ENCODE measurements at regions not wholly inside any gene's neighbourhood (a gene's known extent, or its start where the extent isn't known, plus 50 kb on each side); places are given as distances from the start of the nearest gene placed in this dataset.
"Not testable (repeated sequence)": the region's sequence is repeated elsewhere in the genome, so short reads cannot be mapped to it uniquely, and the experiment has no call there.

- Mint-ChIP-seq H3K4me1 (ENCODE audit: low read depth) (no peaks in the 10 kb centered on the region), H3K9me3 (no peaks in the 10 kb centered on the region), H3K27ac (no peak overlapping the region), H3K36me3 (ENCODE audit: low read depth) (no peaks in the 10 kb centered on the region), H3K27me3 (peaks cover 6% of the 10 kb centered on the region), H3K4me3 (no peak overlapping the region)
- ChIA-PET CTCF (no interaction called here), POLR2A (no interaction called here)
- no peaks in the 10 kb centered on the region for H3K27me3 ChIP-seq (ENCODE audit: control insufficient read depth in 1 of 2, insufficient read depth in 2 of 2, low read length in 2 of 2)
- no peaks in the 10 kb centered on the region for H3K4me1 ChIP-seq (ENCODE audit: insufficient read depth, low read length)
- H3K36me3 ChIP-seq (ENCODE audit: insufficient read depth, low read length), result no peaks in the 10 kb centered on the region
- ATAC-seq (ENCODE audit: poor library complexity) (no peak), DNase-seq (no peak)
- H3K9me3 ChIP-seq (ENCODE audit: control insufficient read depth in 1 of 2, insufficient read depth in 1 of 2, low read length in 2 of 2), result no peaks in the 10 kb centered on the region
- intact Hi-C loops (cut with DNase I, micrococcal nuclease), result no loop called here
- no peak overlapping the region for H3K27ac ChIP-seq (ENCODE audit: low read depth in 1 of 2, low read length in 2 of 2)
- H3K4me3 ChIP-seq (ENCODE audit: low read length), result no peak overlapping the region
- TF ChIP-seq CTCF (IDR thresholded peaks at IDR 0.05), result no peak
Measured at GRCh38 chr6:160812097-160812496, 110.1 kb downstream of the PLG start.

GRCh38 chr6:160818934-160819333 is 116.9 kb downstream of the PLG start:
- Mint-ChIP-seq H3K27ac (no peak overlapping the region), H3K36me3 (ENCODE audit: low read depth) (no peaks in the 10 kb centered on the region), H3K27me3 (no peaks in the 10 kb centered on the region), H3K4me3 (no peak overlapping the region), H3K4me1 (ENCODE audit: low read depth) (no peaks in the 10 kb centered on the region), H3K9me3 (peaks cover 11% of the 10 kb centered on the region)
- H3K4me1 ChIP-seq (ENCODE audit: insufficient read depth, low read length), result no peaks in the 10 kb centered on the region
- intact Hi-C loops (cut with DNase I, micrococcal nuclease), result no loop called here
- H3K4me3 ChIP-seq (ENCODE audit: low read length), result no peak overlapping the region
- H3K27ac ChIP-seq (ENCODE audit: low read depth in 1 of 2, low read length in 2 of 2), result no peak overlapping the region
- peaks cover 0 to 4% of the 10 kb centered on the region in 2 experiments for H3K9me3 ChIP-seq (ENCODE audit: control insufficient read depth in 1 of 2, insufficient read depth in 1 of 2, low read length in 2 of 2)
- DNase-seq, result no peak
- ChIA-PET CTCF (no interaction called here), POLR2A (no interaction called here)
- H3K36me3 ChIP-seq (ENCODE audit: insufficient read depth, low read length), result no peaks in the 10 kb centered on the region
- no peak for ATAC-seq (ENCODE audit: poor library complexity)
- TF ChIP-seq CTCF (IDR thresholded peaks at IDR 0.05), result no peak
- no peaks in the 10 kb centered on the region for H3K27me3 ChIP-seq (ENCODE audit: control insufficient read depth in 1 of 2, insufficient read depth in 2 of 2, low read length in 2 of 2)

GRCh38 chr6:160820661-160821060 is 118.6 kb downstream of the PLG start:
- H3K27ac Mint-ChIP-seq; POLR2A ChIA-PET; H3K36me3 ChIP-seq (ENCODE audit: insufficient read depth, low read length); H3K27me3 ChIP-seq (ENCODE audit: control insufficient read depth in 1 of 2, insufficient read depth in 2 of 2, low read length in 2 of 2); CTCF ChIA-PET; H3K4me3 ChIP-seq (ENCODE audit: low read length); H3K4me3 Mint-ChIP-seq; ATAC-seq (ENCODE audit: poor library complexity); H3K9me3 ChIP-seq (ENCODE audit: control insufficient read depth in 1 of 2, insufficient read depth in 1 of 2, low read length in 2 of 2); H3K4me1 Mint-ChIP-seq (ENCODE audit: low read depth); H3K36me3 Mint-ChIP-seq (ENCODE audit: low read depth); H3K27ac ChIP-seq (ENCODE audit: low read depth in 1 of 2, low read length in 2 of 2); intact Hi-C loops (cut with DNase I, micrococcal nuclease); DNase-seq; H3K27me3 Mint-ChIP-seq; H3K4me1 ChIP-seq (ENCODE audit: insufficient read depth, low read length): not testable (repeated sequence)
- peaks cover 11% of the 10 kb centered on the region for H3K9me3 Mint-ChIP-seq

- no peaks in the 10 kb centered on the region for H3K27me3 ChIP-seq (ENCODE audit: control insufficient read depth in 1 of 2, insufficient read depth in 2 of 2, low read length in 2 of 2)
- Mint-ChIP-seq H3K27ac (no peak overlapping the region), H3K27me3 (no peaks in the 10 kb centered on the region), H3K4me1 (ENCODE audit: low read depth) (no peaks in the 10 kb centered on the region), H3K4me3 (no peak overlapping the region), H3K9me3 (no peaks in the 10 kb centered on the region), H3K36me3 (ENCODE audit: low read depth) (no peaks in the 10 kb centered on the region)
- no peak for ATAC-seq (ENCODE audit: poor library complexity)
- no peaks in the 10 kb centered on the region for H3K4me1 ChIP-seq (ENCODE audit: insufficient read depth, low read length)
- no peak for TF ChIP-seq CTCF (IDR thresholded peaks at IDR 0.05)
- ChIA-PET POLR2A (no interaction called here), CTCF (no interaction called here)
- intact Hi-C loops (cut with DNase I, micrococcal nuclease), result no loop called here
- H3K9me3 ChIP-seq (ENCODE audit: control insufficient read depth in 1 of 2, insufficient read depth in 1 of 2, low read length in 2 of 2), result no peaks in the 10 kb centered on the region
- H3K27ac ChIP-seq (ENCODE audit: low read depth in 1 of 2, low read length in 2 of 2), result no peak overlapping the region
- no peaks in the 10 kb centered on the region for H3K36me3 ChIP-seq (ENCODE audit: insufficient read depth, low read length)
- no peak for DNase-seq
- H3K4me3 ChIP-seq (ENCODE audit: low read length), result no peak overlapping the region
Measured at GRCh38 chr6:160831739-160832138, 129.7 kb downstream of the PLG start.

Data from CD4-positive, alpha-beta T cell (primary cell).